PC-9 (cell line): ENCODE measurements at regions not wholly inside any gene's neighbourhood (a gene's known extent, or its start where the extent isn't known, plus 50 kb on each side); places are given as distances from the start of the nearest gene placed in this dataset.
"Not testable (repeated sequence)": the region's sequence is repeated elsewhere in the genome, so short reads cannot be mapped to it uniquely, and the experiment has no call there.

Experiments
- BruUV-seq: library from RNA; stranded (reverse); fragments of 400-500 nt; replicated peaks from 2 replicates; lab custom pipeline; 2021; lab: Mats Ljungman, UMichigan
- CTCF ChIA-PET: fragments of 300-600 bp; sonication (Branson Sonifier 250); formaldehyde crosslinking; loops from one replicate; lab custom pipeline; 2022; ENCODE audit warnings: antibody characterized with exemption; lab: Charles Lee
- POLR2A ChIA-PET: fragments of 300-600 bp; sonication (Branson Sonifier 250); formaldehyde crosslinking; loops from one replicate; lab custom pipeline; 2022; ENCODE audit warnings: antibody characterized with exemption; ENCODE audit not compliant: unreplicated experiment; lab: Charles Lee
- DNase-seq, 2 experiments: peaks; one replicate each; pipeline versions ENCODE4 v3.0.0 to v3.0.0-alpha.2; 2015 to 2022; ENCODE audit warnings: mixed read lengths in 1 of 2
- H2AFZ ChIP-seq: fragments of 200-600 bp; sonication (generic); 2 replicates; pipeline ENCODE4 v1.8.1; 2017; ENCODE audit warnings: antibody characterized with exemption
- H3F3A ChIP-seq: fragments of 200-600 bp; sonication (generic); 2 replicates; pipeline ENCODE4 v1.8.1; 2017; ENCODE audit warnings: antibody characterized with exemption, mild to moderate bottlenecking, low read depth; ENCODE audit not compliant: insufficient read depth
- H3K27ac ChIP-seq: fragments of 200-600 bp; sonication (generic); 2 replicates; pipeline ENCODE4 v1.6.1; 2016; ENCODE audit warnings: mixed run types
- H3K27me3 ChIP-seq: fragments of 200-600 bp; sonication (generic); 2 replicates; pipeline ENCODE4 v1.6.1; 2016; ENCODE audit warnings: low read depth, mixed run types; ENCODE audit not compliant: insufficient read depth
- H3K36me3 ChIP-seq: fragments of 200-600 bp; sonication (generic); 2 replicates; pipeline ENCODE4 v1.6.1; 2016; ENCODE audit warnings: low read depth, mixed run types
- H3K4me1 ChIP-seq: fragments of 200-600 bp; sonication (generic); replicated peaks from 2 replicates; pipeline ENCODE4 v1.6.1; 2016; ENCODE audit warnings: mixed run types; ENCODE audit not compliant: insufficient read depth
- H3K4me2 ChIP-seq: fragments of 200-600 bp; sonication (generic); 2 replicates; pipeline ENCODE4 v1.6.1; 2017; ENCODE audit warnings: mixed run types
- H3K4me3 ChIP-seq: fragments of 200-600 bp; sonication (generic); 2 replicates; pipeline ENCODE4 v1.6.1; 2016; ENCODE audit warnings: mixed run types
- H3K79me2 ChIP-seq: fragments of 200-600 bp; sonication (generic); 2 replicates; pipeline ENCODE4 v1.6.1; 2017; ENCODE audit warnings: low read depth, mixed run types
- H3K9me2 ChIP-seq: fragments of 200-600 bp; sonication (generic); 2 replicates; pipeline ENCODE4 v1.8.1; 2017; ENCODE audit warnings: mild to moderate bottlenecking; ENCODE audit not compliant: insufficient read depth
- H3K9me3 ChIP-seq: fragments of 200-600 bp; sonication (generic); 2 replicates; pipeline ENCODE4 v1.8.1; 2016; ENCODE audit warnings: low read depth; ENCODE audit not compliant: insufficient read depth
- H4K20me1 ChIP-seq: fragments of 200-600 bp; sonication (generic); 2 replicates; pipeline ENCODE4 v1.8.1; 2017; ENCODE audit not compliant: insufficient read depth
- CTCF ChIP-seq: fragments of 200-600 bp; sonication (generic); conservative IDR thresholded peaks from 2 replicates; pipeline ENCODE4 v1.6.1; 2017; ENCODE audit warnings: mixed run types, antibody characterized with exemption, mild to moderate bottlenecking, moderate library complexity
- EZH2 ChIP-seq: fragments of 200-600 bp; sonication (generic); IDR thresholded peaks from 2 replicates; pipeline ENCODE4 v1.8.0; 2017; ENCODE audit warnings: antibody characterized with exemption, low read depth
- intact Hi-C: fragments of 100-400 bp; cut with micrococcal nuclease; formaldehyde crosslinking; loops from one replicate; pipeline ENCODE4 v1.10.0; 2022; ENCODE audit not compliant: unreplicated experiment

GRCh38 chr4:100340512-100341485, 150.5 kb upstream of the DDIT4L start:
- TF ChIP-seq EZH2 = no peak
- no peak for TF ChIP-seq CTCF
- H3K36me3 ChIP-seq = no peaks in the 10 kb centered on the region
- no peaks in the 10 kb centered on the region for H3K79me2 ChIP-seq
- H3K4me3 ChIP-seq = no peak overlapping the region
- ChIA-PET CTCF (no interaction called here), POLR2A (no interaction called here)
- BruUV-seq = no TSS peak
- H4K20me1 ChIP-seq = no peaks in the 10 kb centered on the region
- no peaks in the 10 kb centered on the region for H3F3A ChIP-seq
- no peaks in the 10 kb centered on the region for H3K4me1 ChIP-seq
- H3K4me2 ChIP-seq = no peak overlapping the region
- no peak overlapping the region for H3K27ac ChIP-seq
- no peaks in the 10 kb centered on the region for H3K27me3 ChIP-seq
- no peaks in the 10 kb centered on the region for H3K9me2 ChIP-seq
- no peak overlapping the region; the same call in 1 of the 2 replicates for H2AFZ ChIP-seq
- H3K9me3 ChIP-seq = peaks cover 8% of the 10 kb centered on the region
- DNase-seq = no peak
- intact Hi-C loops = no loop called here

- no peak for DNase-seq
- no peak overlapping the region for H3K27ac ChIP-seq
Observed at GRCh38 chr4:100339870-100340269, 149.6 kb upstream of the DDIT4L start.

GRCh38 chr4:100333491-100333890, 143.2 kb upstream of the DDIT4L start:
- BruUV-seq, H3K27ac ChIP-seq, H3K4me1 ChIP-seq, H3K4me3 ChIP-seq, H3K79me2 ChIP-seq, H4K20me1 ChIP-seq, H2AFZ ChIP-seq, H3K9me2 ChIP-seq, H3K4me2 ChIP-seq, H3F3A ChIP-seq, intact Hi-C loops, DNase-seq, POLR2A ChIA-PET, H3K36me3 ChIP-seq, CTCF ChIA-PET, H3K27me3 ChIP-seq: not testable (repeated sequence)
- peaks cover 11% of the 10 kb centered on the region for H3K9me3 ChIP-seq

More at GRCh38 chr4:100339870-100340269, 149.6 kb upstream of the DDIT4L start:
- TF ChIP-seq EZH2 (no peak), CTCF (no peak)
- Histone ChIP-seq H3K4me2 (no peak overlapping the region), H2AFZ (no peak overlapping the region), H3K4me3 (no peak overlapping the region), H3K36me3 (no peaks in the 10 kb centered on the region), H3K4me1 (no peaks in the 10 kb centered on the region), H3K79me2 (no peaks in the 10 kb centered on the region), H3K9me3 (peaks cover 11% of the 10 kb centered on the region), H3F3A (no peaks in the 10 kb centered on the region), H3K9me2 (no peaks in the 10 kb centered on the region), H3K27me3 (no peaks in the 10 kb centered on the region), H4K20me1 (no peaks in the 10 kb centered on the region)
- BruUV-seq = no TSS peak
- ChIA-PET POLR2A (no interaction called here), CTCF (no interaction called here)
- intact Hi-C loops = no loop called here
